GM12873 (cell line): ENCODE measurements at regions not wholly inside any gene's neighbourhood (a gene's known extent, or its start where the extent isn't known, plus 50 kb on each side); places are given as distances from the start of the nearest gene placed in this dataset.

Experiments
- CTCF ChIP-seq: IDR thresholded peaks from 2 replicates; pipeline ENCODE4 v1.5.1; 2012; ENCODE audit warnings: low read depth, mild to moderate bottlenecking, moderate library complexity, low read length, control low read depth; ENCODE audit not compliant: insufficient read depth; ENCODE audit errors: missing control alignments

DNA sequence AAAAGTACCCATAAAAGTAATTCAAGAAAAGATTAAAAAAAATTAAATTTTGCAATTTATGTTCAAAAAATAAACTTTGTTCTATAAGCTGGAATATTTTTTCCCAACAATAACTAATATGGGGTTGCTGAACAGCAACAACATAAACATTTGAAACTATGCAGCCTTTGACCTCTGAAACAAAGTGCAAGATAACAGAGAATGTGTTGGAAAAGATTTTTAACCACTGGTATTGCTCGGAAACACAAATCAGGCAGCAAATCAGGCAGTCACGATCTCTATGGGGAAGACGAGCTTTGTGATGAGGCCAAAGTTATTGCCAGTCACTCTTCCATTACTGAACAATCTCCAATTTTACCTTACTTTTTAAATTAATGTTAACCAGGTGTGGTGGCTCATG, 332.1 kb downstream of the PABPC4L start:
- no peak for TF ChIP-seq CTCF

GRCh38 chr4:133868856-133869255, 332.7 kb downstream of the PABPC4L start:
- TF ChIP-seq CTCF: no peak

DNA sequence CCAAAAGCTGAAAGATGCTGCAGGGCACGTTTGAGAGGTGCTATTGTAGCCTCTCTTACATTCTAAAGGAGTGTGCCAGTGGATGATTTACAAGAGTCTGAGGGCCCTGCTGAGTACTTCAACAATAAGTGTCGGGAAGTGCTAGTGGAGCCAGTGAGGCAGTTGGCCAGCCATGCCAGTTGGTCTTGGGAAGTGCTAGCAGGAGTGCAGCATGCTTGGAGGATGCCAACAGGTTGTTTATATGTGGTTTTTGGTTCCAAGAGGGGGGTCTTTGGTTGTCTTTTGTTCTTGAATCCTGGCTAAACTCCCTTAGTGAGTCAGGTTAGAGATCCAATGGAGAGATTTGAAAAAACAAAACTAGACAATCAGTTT, 335.3 kb downstream of the PABPC4L start:
- no peak for TF ChIP-seq CTCF

DNA sequence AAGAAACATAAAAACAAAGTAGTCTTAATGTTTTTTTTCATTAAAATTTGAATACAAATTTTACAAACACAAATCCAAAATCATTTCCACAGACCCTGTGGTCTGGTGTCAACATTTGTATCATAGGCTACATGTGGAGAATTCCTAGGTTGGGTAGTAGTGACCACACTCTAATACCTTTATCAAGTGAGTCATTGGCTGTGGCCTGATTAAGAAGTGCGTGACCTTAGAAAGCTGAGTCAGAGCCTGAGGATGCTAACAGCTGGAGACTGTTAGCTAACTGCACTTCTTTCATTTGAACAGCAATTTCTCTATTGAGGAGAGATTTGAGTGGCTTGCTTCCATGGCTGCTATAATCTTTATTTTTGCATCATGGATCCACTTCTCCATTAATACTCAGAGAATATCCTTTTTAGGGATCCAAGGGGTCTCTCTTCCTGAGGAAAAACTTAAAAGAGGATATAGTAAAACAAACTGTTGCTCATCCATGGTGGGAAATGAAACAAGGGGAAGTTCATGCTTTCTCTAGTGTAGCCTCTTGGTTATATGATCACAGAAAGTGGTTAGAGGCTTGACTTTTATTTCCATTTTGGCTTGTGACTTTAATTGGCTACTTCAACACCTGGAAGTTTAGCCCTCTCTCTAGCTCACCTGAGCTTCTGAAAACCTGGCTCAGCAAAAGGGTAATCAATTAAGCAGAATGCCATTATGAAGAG, 335.8 kb downstream of the PABPC4L start:
- no peak for TF ChIP-seq CTCF

- no peak for TF ChIP-seq CTCF
Observed at GRCh38 chr4:133863153-133863552, 338.4 kb downstream of the PABPC4L start.

- TF ChIP-seq CTCF: no peak
Observed at GRCh38 chr4:133856731-133857355, 344.7 kb downstream of the PABPC4L start.

DNA sequence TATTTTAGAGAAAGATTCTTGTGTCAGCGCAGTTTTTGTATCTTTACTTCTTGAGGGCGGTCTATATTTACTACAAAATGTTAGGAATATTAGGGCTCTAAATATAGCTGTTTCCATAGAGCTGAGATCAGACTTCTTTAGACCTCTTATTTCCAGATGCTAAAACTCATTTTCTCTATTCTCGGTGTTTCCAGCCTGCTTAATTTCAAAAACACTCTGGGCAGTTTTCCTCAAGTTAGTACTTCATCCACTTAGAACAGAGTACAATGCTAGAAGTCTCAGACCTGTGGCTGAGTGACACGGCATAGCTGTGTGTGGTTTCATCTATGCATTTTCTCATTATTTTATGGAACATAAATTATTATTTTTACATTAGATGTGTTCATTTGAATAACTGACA, 346.6 kb downstream of the PABPC4L start:
- no peak for TF ChIP-seq CTCF
